Right ventricle myocardium inferior (tissue), 1 donor: ENCODE measurements at regions not wholly inside any gene's neighbourhood (a gene's known extent, or its start where the extent isn't known, plus 50 kb on each side); places are given as distances from the start of the nearest gene placed in this dataset.
"Not testable (repeated sequence)": the region's sequence is repeated elsewhere in the genome, so short reads cannot be mapped to it uniquely, and the experiment has no call there.

Source experiments
- ATAC-seq: fragments of 200-7000 bp; cut with Tn5 transposase; one replicate; pipeline ENCODE4 v1.9.1; 2020; ENCODE audit warnings: mild to moderate bottlenecking, moderate library complexity
- DNase-seq: peaks from one replicate; pipeline ENCODE4 v3.0.0; 2021; ENCODE audit errors: missing footprints
- intact Hi-C: fragments of 100-400 bp; cut with DNase I; formaldehyde crosslinking; loops from one replicate; pipeline ENCODE4 v1.11.0; 2022
- donor health status: DM: no; HTN: yes; CAD: no; lungs with severe emphysema.

GRCh38 chr2:226086190-226086589 lies 686.7 kb downstream of the NYAP2 start:
- ATAC-seq (no peak), DNase-seq (no peak)
- intact Hi-C loops = no loop called here

GRCh38 chr2:226085425-226085824 lies 685.9 kb downstream of the NYAP2 start:
- intact Hi-C loops, DNase-seq, ATAC-seq: not testable (repeated sequence)

DNA sequence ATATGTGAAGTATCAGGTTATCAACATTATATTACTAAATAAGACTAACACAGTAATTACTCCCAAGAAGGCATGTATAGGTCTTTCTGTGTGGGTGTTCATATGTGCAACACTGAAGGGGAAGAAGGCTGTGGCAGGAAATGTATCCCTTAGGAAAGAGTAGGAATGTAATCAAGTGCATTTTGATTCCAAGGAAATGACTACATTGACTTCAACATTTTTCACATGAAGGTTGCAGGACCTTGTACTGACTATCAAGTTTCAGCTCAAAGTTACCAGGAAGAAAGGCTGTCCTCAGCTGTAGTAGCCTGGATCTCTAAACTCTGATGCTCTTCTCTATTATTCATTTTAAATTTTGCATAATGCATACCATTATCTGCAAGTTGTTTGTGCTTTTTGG lies 680.8 kb downstream of the NYAP2 start:
- DNase-seq = no peak
- no peak for ATAC-seq
- intact Hi-C loops = no loop called here

- intact Hi-C loops = no loop called here
- no peak for ATAC-seq
- DNase-seq = no peak
Measured at GRCh38 chr2:226079671-226080181, 680.2 kb downstream of the NYAP2 start.

DNA sequence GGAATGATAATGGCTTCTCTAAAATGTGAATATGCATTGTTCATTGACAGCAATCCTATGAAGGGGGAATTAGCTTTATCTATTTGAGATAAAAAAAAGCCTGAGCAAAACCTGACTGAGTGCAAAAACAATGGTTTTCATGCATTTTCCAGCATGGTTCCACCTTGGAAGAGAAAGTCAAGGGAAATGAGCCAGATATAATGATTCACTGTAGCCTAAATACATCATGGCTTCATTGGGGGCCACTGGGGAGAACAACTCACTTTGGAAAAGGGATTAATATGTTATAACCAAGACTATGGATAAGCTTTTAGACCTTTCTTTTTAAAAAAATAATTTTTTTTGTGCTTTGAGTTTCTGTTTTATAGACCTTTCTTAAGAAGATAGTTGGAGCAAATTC lies 679.7 kb downstream of the NYAP2 start:
- intact Hi-C loops = no loop called here
- DNase-seq (no peak), ATAC-seq (no peak)

- no peak for ATAC-seq
- DNase-seq = no peak
- intact Hi-C loops = no loop called here
Measured at GRCh38 chr2:226078666-226079065, 679.2 kb downstream of the NYAP2 start.

- intact Hi-C loops = no loop called here
- ATAC-seq (no peak), DNase-seq (no peak)
Measured at GRCh38 chr2:226077841-226078240, 678.3 kb downstream of the NYAP2 start.

DNA sequence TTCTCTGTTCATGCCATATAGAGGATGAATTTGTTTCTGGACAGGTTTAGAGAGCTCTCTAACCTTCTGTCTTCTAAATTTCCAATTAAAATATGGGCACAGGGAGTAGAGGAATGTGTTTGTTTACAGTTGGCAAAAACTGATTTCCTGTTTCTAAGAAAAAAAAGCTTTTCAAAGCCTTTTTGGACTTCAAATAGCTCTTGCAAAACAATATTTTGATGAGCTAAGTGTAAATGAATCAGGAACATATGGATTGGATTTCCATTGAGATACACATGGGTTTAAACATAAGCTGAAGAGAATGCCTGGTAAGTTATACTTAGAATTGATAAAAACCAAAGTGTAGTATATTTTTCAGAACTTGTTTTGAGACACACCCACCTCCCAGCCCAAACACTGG lies 677.5 kb downstream of the NYAP2 start:
- intact Hi-C loops = no loop called here
- DNase-seq = no peak
- ATAC-seq = no peak

GRCh38 chr2:226076529-226076928 lies 677.0 kb downstream of the NYAP2 start:
- DNase-seq (no peak), ATAC-seq (no peak)
- intact Hi-C loops = no loop called here

DNA sequence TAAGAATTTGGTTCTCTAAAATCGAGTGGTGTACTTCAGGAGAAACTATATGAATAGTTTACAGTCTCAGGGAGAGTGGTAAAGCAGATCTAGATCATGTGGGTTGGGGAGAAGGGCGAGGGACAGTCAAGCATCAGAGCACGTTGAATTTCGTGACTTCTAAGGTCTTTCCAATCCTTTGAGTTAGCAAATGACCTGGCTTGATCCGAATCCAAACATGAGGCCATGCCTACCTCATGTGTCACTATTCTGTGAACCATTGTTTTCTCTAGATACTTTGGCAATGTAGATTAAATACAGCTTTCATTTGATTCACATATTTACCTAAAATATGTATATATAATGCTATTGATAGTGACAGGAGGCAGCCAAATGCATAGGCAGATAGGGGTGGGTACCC lies 674.9 kb downstream of the NYAP2 start:
- ATAC-seq = no peak
- intact Hi-C loops = no loop called here

DNA sequence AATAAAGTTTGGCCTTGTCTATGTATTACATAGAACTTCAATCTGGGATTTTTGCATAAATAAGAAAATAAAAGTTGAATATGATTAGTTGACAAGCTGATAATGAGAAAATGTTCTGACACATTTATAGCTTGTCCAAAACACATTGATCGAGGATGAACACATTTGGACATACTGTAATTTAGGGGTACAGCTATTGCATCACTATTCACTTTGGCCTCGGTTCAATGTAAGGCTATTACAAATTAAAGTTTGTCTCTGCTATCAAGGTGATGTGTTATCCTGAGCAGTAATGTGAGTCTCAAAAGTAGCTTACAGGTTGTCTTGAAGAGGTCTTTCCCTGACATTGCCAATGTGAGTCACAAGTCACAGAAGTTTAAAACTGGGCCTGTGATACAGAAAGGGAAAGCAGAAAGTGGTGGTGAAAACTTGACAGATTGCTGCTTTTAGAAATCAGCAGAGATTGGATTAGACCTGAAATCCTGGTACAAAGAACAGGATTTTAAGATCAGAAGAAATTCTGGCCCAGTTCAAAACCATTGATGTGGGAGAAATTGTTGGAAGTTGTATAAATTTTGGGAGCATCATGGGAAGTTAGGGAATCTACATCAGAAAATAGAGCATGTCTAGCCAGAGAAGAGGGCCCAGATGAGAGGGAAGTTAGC lies 674.1 kb downstream of the NYAP2 start:
- ATAC-seq (no peak), DNase-seq (no peak)
- intact Hi-C loops = no loop called here

More for the DNA sequence above, 674.9 kb downstream of the NYAP2 start:
- DNase-seq = no peak

GRCh38 chr2:226066873-226067272 lies 667.4 kb downstream of the NYAP2 start:
- ATAC-seq (no peak), DNase-seq (no peak)
- intact Hi-C loops = no loop called here

DNA sequence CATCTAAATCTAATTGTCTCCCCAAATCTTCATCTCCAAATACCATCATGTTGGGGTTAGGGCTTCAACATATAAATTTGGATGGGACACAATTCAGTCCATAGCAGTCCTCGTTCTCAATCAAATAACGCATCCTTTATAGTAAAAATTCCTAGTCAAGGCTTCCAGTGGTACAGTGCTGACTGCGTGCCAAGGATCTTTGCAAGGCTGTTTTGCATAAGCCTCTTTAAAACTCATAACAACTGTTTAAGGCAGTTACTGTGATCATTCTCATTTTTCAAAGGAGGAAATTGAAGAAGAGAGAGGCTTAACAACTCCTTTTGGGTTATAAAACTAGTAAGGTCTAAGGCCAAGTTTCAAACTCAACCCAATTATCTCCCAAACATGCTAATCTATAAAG lies 666.9 kb downstream of the NYAP2 start:
- intact Hi-C loops = no loop called here
- no peak for ATAC-seq
- no peak for DNase-seq

DNA sequence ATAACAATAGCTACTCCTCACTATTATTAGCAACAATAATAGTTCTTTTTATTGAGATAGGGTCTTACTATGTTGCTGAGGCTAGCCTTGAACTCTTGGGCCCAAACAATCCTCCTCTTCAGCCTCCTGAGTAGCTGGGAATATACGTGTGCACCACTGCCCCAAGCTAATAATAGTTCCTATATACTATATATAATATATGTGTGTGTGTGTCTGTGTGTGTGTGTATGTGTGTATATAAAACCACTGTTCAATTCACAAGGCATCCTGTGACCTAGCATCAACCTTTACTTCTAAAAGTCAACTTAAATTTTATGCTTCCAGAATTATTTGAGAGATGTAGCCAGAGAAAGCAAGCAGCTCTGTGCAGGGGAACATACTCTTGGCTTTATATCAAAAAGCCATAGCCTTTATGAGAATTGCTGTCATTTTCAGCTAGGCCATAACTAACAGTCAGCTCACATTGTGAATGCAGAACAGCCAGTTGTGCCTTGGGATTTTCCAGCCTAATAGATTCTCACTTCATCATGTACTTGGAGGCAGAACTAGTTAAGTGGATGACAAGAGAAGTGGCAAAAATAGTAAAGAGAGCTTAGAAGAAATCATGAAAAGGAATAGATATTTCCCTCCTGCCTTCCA lies 665.5 kb downstream of the NYAP2 start:
- ATAC-seq (no peak), DNase-seq (no peak)
- intact Hi-C loops = no loop called here

DNA sequence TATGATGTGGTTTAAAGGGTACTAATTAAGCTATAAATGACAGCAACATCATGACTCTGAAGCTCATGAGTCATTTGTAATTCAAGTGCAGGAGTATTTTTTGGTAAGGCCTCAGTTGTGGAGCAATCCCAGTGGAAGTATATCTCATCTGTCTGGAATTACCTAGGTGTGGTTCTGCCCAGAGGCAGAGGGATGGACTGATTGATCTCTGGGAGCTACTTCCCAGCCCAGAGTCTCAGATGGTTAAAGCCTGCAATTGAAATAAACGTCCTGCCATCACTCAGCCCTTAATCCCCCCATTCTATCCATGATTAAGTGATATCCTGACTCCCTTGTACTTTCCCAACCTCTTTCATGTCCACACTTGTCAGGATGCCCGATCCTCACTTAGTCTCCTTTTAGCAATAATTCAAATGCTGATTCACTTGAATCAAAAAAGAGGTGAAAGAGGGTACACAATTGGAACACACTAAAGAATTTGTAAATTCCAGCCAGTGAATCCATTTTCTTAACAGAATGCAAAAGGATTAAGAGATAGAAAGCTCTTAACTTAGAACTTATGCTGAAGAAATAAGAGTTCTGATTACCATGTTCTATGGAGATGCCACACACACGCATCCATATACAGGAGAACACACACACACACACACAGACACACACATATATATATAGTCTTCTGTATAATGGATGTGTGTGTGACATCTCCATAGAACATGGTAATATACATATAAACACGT lies 664.4 kb downstream of the NYAP2 start:
- no peak for DNase-seq
- intact Hi-C loops = no loop called here
- ATAC-seq = no peak

- no peak for DNase-seq
- intact Hi-C loops = no loop called here
- ATAC-seq = no peak
Measured at GRCh38 chr2:226059961-226060627, 660.6 kb downstream of the NYAP2 start.

- no peak for DNase-seq
- intact Hi-C loops = no loop called here
- no peak for ATAC-seq
Measured at GRCh38 chr2:226057914-226058313, 658.4 kb downstream of the NYAP2 start.

GRCh38 chr2:226057365-226057764 lies 657.9 kb downstream of the NYAP2 start:
- DNase-seq (no peak), ATAC-seq (no peak)
- intact Hi-C loops = no loop called here

- no peak for DNase-seq
- no peak for ATAC-seq
- intact Hi-C loops = no loop called here
Measured at GRCh38 chr2:226052772-226053416, 653.4 kb downstream of the NYAP2 start.
